ENCODE measurements at regions not wholly inside any gene's neighbourhood (a gene's known extent, or its start where the extent isn't known, plus 50 kb on each side); places are given as distances from the start of the nearest gene placed in this dataset.

DNA sequence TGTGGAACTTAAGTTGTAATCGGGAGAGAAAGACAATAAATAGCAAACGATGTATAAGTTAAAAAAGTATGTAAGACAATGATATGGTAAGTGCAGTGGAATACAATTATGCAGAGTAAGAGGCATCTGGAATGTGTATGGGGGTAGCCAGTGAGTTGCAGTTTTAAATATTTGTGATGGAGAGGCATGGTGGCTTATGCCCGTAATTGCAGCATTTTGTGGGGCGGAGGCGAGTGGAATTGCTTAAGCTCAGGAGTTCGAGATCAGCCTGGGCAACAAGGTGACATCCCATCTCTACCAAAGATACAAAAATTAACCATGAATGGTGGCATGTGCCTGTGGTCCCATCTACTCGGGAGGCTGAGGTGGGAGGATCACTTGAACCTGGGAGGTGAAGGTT, 52.5 kb upstream of the WDFY3 start:
- no peak overlapping the region for H3K4me3 ChIP-seq
- no peaks in the 10 kb centered on the region for H3K27me3 ChIP-seq
- H3K36me3 ChIP-seq = no peaks in the 10 kb centered on the region
- H3K27ac ChIP-seq = no peak overlapping the region
- DNase-seq (ENCODE audit: low spot score in 2 of 2) = no peak
- intact Hi-C loops (cut with DNase I; ENCODE audit: low total_unique reads) = no loop called here
- no peaks in the 10 kb centered on the region for H3K4me1 ChIP-seq
- TF ChIP-seq POLR2A (IDR thresholded peaks at IDR 0.05) = no peak
- TF ChIP-seq POLR2AphosphoS5 (IDR thresholded peaks at IDR 0.05) = no peak
- no peak for TF ChIP-seq CTCF (IDR thresholded peaks at IDR 0.05)
- peaks cover 5 to 10% of the 10 kb centered on the region in 2 donors for H3K9me3 ChIP-seq

- Histone ChIP-seq H3K27me3 (no peaks in the 10 kb centered on the region), H3K36me3 (no peaks in the 10 kb centered on the region), H3K4me1 (no peaks in the 10 kb centered on the region), H3K9me3 (peaks cover 1 to 6% of the 10 kb centered on the region in 2 donors), H3K4me3 (no peak overlapping the region), H3K27ac (no peak overlapping the region)
- DNase-seq (ENCODE audit: low spot score in 2 of 2) = no peak
- intact Hi-C loops (cut with DNase I; ENCODE audit: low total_unique reads) = no loop called here
- TF ChIP-seq POLR2AphosphoS5 (IDR thresholded peaks at IDR 0.05) = no peak
- TF ChIP-seq CTCF (IDR thresholded peaks at IDR 0.05) = no peak
- TF ChIP-seq POLR2A (IDR thresholded peaks at IDR 0.05) = no peak
Measured at GRCh38 chr4:85019411-85019810, 52.9 kb upstream of the WDFY3 start.

DNA sequence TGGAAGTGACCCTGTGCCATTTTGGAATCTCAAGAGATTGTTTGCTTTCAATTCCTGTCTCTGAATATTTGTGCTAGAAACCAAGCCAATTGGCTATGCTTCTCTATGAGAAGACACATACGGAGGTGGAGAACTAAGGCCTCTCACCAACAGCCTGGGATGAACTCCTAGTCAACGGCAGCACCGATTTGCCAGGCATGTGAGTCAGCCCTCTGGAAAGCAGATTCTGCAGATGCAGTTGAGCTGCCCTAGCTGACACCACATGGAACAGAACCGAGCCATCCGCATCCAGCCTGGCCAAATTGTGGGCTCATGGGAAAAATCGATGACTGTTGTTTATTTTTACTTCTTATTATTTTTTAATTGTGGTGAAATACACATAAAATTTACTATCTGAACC, 58.2 kb upstream of the WDFY3 start:
- no peak overlapping the region for H3K27ac ChIP-seq
- H3K4me1 ChIP-seq = no peaks in the 10 kb centered on the region
- intact Hi-C loops (cut with DNase I; ENCODE audit: low total_unique reads) = no loop called here
- no peak overlapping the region for H3K4me3 ChIP-seq
- no peaks in the 10 kb centered on the region for H3K36me3 ChIP-seq
- H3K27me3 ChIP-seq = no peaks in the 10 kb centered on the region
- peaks cover 0 to 3% of the 10 kb centered on the region in 2 donors for H3K9me3 ChIP-seq
- no peak for DNase-seq (ENCODE audit: low spot score in 2 of 2)
- no peak for TF ChIP-seq CTCF (IDR thresholded peaks at IDR 0.05)
- TF ChIP-seq POLR2A (IDR thresholded peaks at IDR 0.05) = no peak
- no peak for TF ChIP-seq POLR2AphosphoS5 (IDR thresholded peaks at IDR 0.05)

GRCh38 chr4:85028910-85029309, 62.4 kb upstream of the WDFY3 start:
- Histone ChIP-seq H3K9me3 (peaks cover 8 to 10% of the 10 kb centered on the region in 2 donors), H3K4me1 (no peaks in the 10 kb centered on the region), H3K36me3 (no peaks in the 10 kb centered on the region), H3K4me3 (no peak overlapping the region), H3K27ac (no peak overlapping the region), H3K27me3 (no peaks in the 10 kb centered on the region)
- TF ChIP-seq CTCF (IDR thresholded peaks at IDR 0.05) (no peak), POLR2A (IDR thresholded peaks at IDR 0.05) (no peak), POLR2AphosphoS5 (IDR thresholded peaks at IDR 0.05) (no peak)
- intact Hi-C loops (cut with DNase I; ENCODE audit: low total_unique reads) = no loop called here
- no peak for DNase-seq (ENCODE audit: low spot score in 2 of 2)

DNA sequence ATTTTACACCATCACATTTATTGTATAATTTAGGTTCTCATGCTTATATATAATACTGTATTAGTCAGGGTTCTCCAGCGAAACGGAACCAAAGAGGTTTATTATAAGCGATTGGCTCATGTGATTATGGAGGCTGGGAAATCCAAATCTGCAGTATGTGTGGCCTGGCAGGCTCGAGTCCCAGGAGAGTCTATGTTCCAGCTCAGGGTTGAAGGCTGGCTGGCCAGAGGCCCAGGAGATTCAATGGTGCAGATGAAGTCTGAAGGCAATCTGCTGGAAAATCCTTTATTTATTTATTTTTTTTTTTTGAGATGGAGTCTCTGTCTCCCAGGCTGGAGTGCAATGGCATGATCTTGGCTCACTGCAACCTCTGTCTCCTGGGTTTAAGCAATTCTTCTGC, 63.0 kb upstream of the WDFY3 start:
- Histone ChIP-seq H3K9me3 (peaks cover 8 to 15% of the 10 kb centered on the region in 2 donors), H3K36me3 (no peaks in the 10 kb centered on the region), H3K27me3 (no peaks in the 10 kb centered on the region), H3K4me3 (no peak overlapping the region), H3K4me1 (no peaks in the 10 kb centered on the region), H3K27ac (no peak overlapping the region)
- intact Hi-C loops (cut with DNase I; ENCODE audit: low total_unique reads) = no loop called here
- TF ChIP-seq POLR2AphosphoS5 (IDR thresholded peaks at IDR 0.05) = no peak
- no peak for TF ChIP-seq CTCF (IDR thresholded peaks at IDR 0.05)
- no peak for TF ChIP-seq POLR2A (IDR thresholded peaks at IDR 0.05)
- no peak for DNase-seq (ENCODE audit: low spot score in 2 of 2)
